Neutrophil (primary cell): ENCODE measurements at regions not wholly inside any gene's neighbourhood (a gene's known extent, or its start where the extent isn't known, plus 50 kb on each side); places are given as distances from the start of the nearest gene placed in this dataset.
"Not testable (repeated sequence)": the region's sequence is repeated elsewhere in the genome, so short reads cannot be mapped to it uniquely, and the experiment has no call there.

Source experiments
- H3K27ac ChIP-seq: fragments of 200-600 bp; sonication (generic); 2 replicates; pipeline ENCODE4 v1.5.1; 2016; ENCODE audit warnings: mild to moderate bottlenecking, moderate library complexity
- H3K27me3 ChIP-seq: fragments of 200-600 bp; sonication (generic); 2 replicates; pipeline ENCODE4 v1.6.0; 2016; ENCODE audit warnings: mild to moderate bottlenecking
- H3K36me3 ChIP-seq: fragments of 200-600 bp; sonication (generic); 2 replicates; pipeline ENCODE4 v1.5.1; 2017
- H3K4me1 ChIP-seq, 2 experiments: fragments of 200-600 bp in 1 of 2; sonication (generic) in 1 of 2; 1 replicate in 1 of 2; 2 replicates in 1 of 2; pipeline versions ENCODE4 v1.5.1 to v1.6.1; 2013 to 2016; ENCODE audit warnings: low read depth in 1 of 2, low read length in 1 of 2, mild to moderate bottlenecking in 1 of 2, moderate library complexity in 1 of 2; ENCODE audit not compliant: control insufficient read depth in 1 of 2, insufficient read depth in 1 of 2
- H3K4me3 ChIP-seq, 2 experiments: fragments of 200-600 bp in 1 of 2; sonication (generic) in 1 of 2; 1 replicate in 1 of 2; 2 replicates in 1 of 2; pipeline ENCODE4 v1.5.1; 2013 to 2016; ENCODE audit warnings: low read depth in 1 of 2, low read length in 1 of 2, mild to moderate bottlenecking in 1 of 2, moderate library complexity in 1 of 2
- H3K9me3 ChIP-seq: fragments of 200-600 bp; sonication (generic); 2 replicates; pipeline ENCODE4 v1.5.1; 2016
- CTCF ChIP-seq: fragments of 200-600 bp; sonication (generic); IDR thresholded peaks from 2 replicates; pipeline ENCODE4 v1.5.1; 2016; ENCODE audit warnings: antibody characterized with exemption

GRCh38 chr7:17097668-17098297 lies 200.7 kb upstream of the AHR start:
- Histone ChIP-seq H3K27me3 (no peaks in the 10 kb centered on the region), H3K4me1 (no peaks in the 10 kb centered on the region), H3K36me3 (no peaks in the 10 kb centered on the region), H3K4me3 (no peak overlapping the region), H3K9me3 (no peaks in the 10 kb centered on the region), H3K27ac (no peak overlapping the region)
- TF ChIP-seq CTCF: no peak

GRCh38 chr7:17098515-17098914 lies 199.9 kb upstream of the AHR start:
- no peak for TF ChIP-seq CTCF
- H3K4me3 ChIP-seq: no peak overlapping the region
- no peak overlapping the region for H3K27ac ChIP-seq
- no peaks in the 10 kb centered on the region for H3K9me3 ChIP-seq
- no peaks in the 10 kb centered on the region for H3K27me3 ChIP-seq
- no peaks in the 10 kb centered on the region for H3K36me3 ChIP-seq
- H3K4me1 ChIP-seq: no peaks in the 10 kb centered on the region

DNA sequence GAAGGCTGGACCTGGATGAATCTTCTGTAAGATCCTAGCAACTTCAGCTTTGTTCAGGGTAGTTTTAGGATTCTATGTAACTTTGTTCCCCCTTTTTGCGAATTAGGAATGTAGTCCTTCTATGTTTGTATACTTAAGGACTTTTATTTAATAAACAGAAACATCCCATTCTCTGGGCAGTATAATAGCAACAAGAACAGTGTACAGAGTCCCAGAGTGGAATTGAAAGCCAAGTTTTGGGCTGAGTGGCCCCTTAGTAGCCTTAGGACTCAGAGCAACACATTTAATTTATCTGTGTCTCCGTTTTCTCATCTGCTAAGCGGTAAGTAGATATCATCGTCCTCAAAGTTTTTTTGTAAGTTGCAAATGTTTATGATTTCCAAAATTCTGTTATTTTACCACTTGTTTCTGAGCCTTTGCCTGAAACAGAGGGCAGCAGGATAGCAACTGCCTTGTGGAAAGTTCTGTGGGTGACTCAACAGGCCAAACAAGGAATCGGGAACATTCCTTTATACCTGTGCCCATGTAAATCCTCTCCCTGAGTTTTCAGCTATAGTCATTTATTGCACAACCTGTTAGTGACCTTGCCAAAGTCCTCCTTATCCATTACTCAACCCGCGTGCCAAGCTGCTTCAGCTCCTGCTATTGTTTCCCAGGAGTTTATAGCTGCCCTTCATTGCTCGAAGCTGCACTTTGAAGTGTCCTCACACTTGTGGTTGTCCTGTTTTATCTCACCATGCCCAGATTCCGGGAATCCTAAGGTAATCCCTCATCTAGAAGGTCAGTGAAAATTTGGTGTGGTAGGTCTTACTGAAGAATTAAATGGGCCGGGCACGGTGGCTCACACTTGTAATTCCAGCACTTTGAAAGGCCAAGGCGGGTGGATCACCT lies 199.1 kb upstream of the AHR start:
- Histone ChIP-seq H3K27me3 (no peaks in the 10 kb centered on the region), H3K4me3 (no peak overlapping the region), H3K27ac (no peak overlapping the region), H3K4me1 (no peaks in the 10 kb centered on the region), H3K9me3 (no peaks in the 10 kb centered on the region), H3K36me3 (no peaks in the 10 kb centered on the region)
- TF ChIP-seq CTCF: no peak

GRCh38 chr7:17099974-17100509 lies 198.4 kb upstream of the AHR start:
- H3K9me3 ChIP-seq, H3K4me3 ChIP-seq, H3K4me1 ChIP-seq, H3K27me3 ChIP-seq, H3K27ac ChIP-seq, H3K36me3 ChIP-seq: not testable (repeated sequence)

DNA sequence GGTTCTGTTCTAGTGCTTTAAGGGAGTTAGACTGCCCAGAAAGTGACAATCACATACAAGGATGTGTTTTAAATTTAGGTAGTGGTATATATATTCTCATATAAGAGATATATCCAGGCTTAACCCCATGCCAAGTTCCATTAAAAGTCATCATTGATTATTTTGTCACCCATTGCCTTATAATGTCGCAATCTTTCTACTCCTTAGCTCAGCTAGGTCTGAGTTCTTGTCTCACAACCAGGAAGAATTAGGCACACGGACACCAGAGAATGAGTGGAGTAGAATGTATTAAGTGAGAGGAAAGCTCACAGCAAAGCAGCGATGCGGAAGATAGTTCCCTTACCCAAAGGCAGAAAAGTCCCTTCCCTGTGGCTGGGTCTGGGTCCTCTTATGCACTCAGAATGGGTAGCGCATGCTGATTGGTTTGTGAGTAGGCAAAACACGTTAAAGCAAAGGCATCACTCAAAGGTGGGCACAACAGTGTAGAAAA lies 197.2 kb upstream of the AHR start:
- no peaks in the 10 kb centered on the region for H3K36me3 ChIP-seq
- H3K4me3 ChIP-seq: no peak overlapping the region
- H3K27me3 ChIP-seq: no peaks in the 10 kb centered on the region
- no peaks in the 10 kb centered on the region for H3K4me1 ChIP-seq
- H3K27ac ChIP-seq: no peak overlapping the region
- TF ChIP-seq CTCF: no peak
- H3K9me3 ChIP-seq: no peaks in the 10 kb centered on the region

DNA sequence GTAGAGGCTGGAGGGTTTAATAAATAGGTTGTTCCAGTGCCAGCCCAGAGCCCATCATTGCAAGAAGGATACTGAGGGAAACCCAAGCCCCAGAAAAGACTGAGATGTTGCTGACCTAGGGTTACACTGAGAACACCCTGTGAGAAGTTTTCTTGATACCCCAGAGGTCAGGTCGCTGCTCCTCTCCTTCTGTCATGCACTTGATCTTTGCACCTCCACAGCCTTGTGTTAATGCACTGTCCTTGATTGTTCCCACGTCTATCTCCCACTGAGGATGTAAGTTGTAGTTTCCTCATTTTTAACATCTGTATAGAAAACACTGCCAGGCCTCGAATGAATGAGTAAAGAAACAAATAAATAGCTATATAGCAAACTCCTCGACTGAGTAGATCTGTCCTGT lies 195.3 kb upstream of the AHR start:
- Histone ChIP-seq H3K4me3 (no peak overlapping the region), H3K27me3 (no peaks in the 10 kb centered on the region), H3K9me3 (no peaks in the 10 kb centered on the region), H3K4me1 (no peaks in the 10 kb centered on the region), H3K36me3 (no peaks in the 10 kb centered on the region), H3K27ac (no peak overlapping the region)
- no peak for TF ChIP-seq CTCF
